ENCODE measurements at regions not wholly inside any gene's neighbourhood (a gene's known extent, or its start where the extent isn't known, plus 50 kb on each side); places are given as distances from the start of the nearest gene placed in this dataset.

DNA sequence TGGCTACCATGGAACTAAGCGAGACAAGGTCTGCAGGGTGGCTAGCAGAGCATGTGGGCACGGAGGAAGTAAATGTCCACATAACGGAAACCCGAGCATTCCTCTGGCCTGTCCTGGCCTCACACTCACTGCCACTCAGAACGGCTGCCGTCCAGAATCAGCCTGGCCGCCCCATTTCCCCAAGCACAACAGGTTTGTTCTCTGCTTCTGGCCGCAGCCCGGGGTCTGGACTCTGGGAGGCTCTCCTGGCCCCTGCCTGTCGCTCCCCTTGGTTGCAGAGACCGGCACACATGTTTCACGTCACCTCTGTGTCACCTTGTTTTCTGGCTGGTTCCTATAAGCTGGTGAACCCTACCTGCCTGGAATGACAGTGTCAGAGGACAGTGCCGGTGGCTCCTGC, 69.3 kb downstream of the GLI2 start:
- H3K27ac ChIP-seq (ENCODE audit: low read depth, low read length) = no peak overlapping the region

DNA sequence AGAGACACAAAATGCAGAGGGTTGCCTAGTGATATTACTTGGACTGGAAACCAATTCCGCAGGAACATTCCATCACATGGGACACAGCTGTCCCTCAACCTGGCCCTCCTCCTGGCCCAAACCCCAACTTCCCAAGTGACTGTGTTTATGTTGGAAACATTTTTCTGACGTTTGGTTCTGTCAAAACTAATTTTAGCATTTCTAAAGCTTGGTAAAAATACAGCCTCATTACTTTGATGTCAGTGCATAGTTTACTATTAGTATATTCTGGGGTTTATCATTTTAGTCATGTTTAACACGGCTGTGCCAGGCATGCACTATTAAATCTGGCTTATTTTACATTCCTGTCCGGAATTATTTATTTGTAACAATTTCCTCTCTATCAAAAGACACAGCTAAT, 69.9 kb downstream of the GLI2 start:
- H3K27ac ChIP-seq (ENCODE audit: low read depth, low read length) = no peak overlapping the region
- WGBS, 3 donors = 67 to 75% (median 72%) methylated on average over 4 of the region's 4 CpGs

More for the DNA sequence above, 69.3 kb downstream of the GLI2 start:
- WGBS, 3 donors = 90 to 94% (median 93%) methylated on average over 12 to 13 of the region's 13 CpGs

DNA sequence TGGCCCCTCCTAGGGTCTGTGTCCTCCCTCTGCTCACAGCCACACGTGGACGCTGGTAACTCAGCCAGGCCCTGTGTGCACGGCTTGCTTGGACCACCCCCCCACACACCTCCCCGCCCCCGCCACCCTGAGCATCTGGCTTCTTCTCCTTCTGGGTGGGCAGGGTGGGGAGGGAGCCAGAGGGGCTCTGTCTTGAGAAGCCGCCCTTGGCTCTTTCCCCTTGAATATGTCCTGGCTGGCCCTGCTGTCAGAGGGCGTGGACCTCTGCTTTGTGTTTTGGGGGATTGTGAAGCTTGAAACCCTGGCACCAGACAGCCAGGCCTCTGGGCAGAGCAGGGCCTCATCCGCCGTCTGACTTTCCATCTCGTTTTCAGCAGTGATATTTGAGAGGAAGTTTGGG, 72.1 kb downstream of the GLI2 start:
- 82 to 85% (median 83%) methylated on average over 10 of the region's 10 CpGs for WGBS, 3 donors
- H3K27ac ChIP-seq (ENCODE audit: low read depth, low read length) = no peak overlapping the region

DNA sequence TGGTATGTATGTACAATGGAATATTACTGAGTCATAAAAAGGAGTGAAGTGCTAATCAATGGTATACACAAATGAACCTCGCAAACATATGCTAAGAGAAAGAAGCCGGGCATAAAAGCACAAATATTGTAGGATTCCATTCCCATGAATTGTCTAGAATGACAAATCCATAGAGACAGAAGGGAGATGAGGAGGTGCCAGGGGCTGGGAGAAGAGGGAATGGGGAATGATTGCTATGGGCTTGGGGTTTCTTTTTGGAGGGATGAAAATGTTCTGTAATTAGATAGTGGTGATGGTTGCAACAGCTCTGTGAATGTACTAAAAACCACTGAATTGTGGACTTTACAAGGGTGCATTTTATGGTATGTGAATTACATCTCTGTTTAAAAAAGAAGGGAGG, 73.5 kb downstream of the GLI2 start:
- 95 to 99% (median 96%) methylated on average over 2 of the region's 2 CpGs for WGBS, 3 donors

DNA sequence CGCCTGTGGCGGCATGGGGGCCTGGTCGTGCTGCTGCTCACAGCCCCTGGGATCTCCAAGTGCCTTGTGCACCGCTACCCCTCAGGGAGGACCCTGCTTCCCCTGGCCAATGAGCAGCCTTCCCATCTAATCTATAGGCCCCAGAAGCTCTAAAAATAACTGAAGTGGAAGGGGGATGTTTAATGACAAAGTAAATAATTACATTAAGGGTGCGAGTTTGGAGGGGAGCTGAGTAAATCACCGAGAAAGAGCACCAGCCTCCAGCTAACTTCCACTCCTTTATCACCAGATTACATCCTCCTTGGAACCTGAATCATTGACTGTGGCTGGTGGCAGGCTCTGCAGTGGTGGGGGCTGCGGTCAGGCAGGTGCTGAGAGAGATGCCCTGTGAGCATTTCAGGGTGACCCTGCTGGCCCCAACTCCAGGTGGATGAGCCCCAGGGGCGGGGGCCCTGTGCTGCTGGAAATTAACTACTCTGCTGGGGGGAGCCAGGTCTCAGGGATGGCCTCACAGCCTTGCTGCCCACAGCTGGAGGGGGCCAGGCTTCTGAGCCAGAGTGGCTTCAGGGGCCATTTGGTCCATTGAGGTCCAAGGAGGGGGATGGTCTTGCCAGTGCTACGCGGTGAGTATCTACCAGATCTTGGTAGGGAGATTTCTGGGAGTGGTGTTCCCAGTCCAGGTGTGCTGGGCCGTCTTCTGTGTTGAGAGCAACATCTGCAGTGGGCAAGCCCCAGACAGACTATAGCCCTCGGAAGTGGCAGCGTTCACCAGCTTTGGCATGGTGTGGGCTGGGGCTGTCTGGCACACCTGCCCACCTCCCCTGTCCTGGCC, 74.2 kb downstream of the GLI2 start:
- no peak overlapping the region for H3K27ac ChIP-seq (ENCODE audit: low read depth, low read length)
- 58 to 72% (median 65%) methylated on average over 13 of the region's 13 CpGs for WGBS, 3 donors

More for the DNA sequence above, 73.5 kb downstream of the GLI2 start:
- H3K27ac ChIP-seq (ENCODE audit: low read depth, low read length) = no peak overlapping the region

DNA sequence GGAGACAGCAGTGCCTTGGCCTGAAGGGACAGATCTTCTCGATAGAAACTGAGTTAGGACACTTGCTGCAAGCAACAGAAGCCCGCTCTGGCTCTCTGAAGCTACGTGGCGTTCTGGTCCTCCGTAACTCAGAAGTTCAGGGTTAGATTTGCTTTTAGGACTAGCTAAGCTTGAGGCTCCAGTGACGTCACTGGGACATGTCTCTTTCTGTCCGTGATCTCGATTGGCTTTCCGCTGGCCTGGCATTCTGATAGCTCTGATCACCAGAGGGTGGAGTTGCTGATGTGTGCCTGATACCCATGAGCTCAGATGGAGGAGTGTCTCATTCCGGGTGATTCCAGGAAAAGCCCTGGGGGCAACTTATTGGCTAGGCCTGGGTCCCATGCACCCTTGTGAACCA, 75.0 kb downstream of the GLI2 start:
- H3K27ac ChIP-seq (ENCODE audit: low read depth, low read length) = no peak overlapping the region
- 91 to 94% (median 92%) methylated on average over 10 of the region's 10 CpGs for WGBS, 3 donors

DNA sequence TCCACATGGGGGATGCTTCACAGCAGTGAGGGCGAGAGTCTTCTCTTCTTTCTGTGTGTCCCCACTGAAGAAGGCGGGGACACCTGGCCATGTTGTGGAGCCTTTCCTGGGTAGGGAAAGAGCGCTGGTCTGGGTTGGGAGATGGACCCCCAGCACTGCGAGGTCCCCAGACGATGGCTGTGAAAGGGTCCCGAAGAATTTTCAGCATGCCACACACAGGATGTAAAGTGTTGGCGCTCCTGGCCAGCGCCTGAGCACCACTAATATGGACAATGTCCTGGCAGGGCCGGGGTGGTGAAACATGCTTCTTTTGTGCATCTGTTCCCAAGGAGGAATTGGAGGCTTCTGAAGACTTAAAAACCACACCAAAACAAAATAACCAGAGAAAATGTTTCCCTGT, 77.2 kb downstream of the GLI2 start:
- 93 to 97% (median 94%) methylated on average over 9 of the region's 9 CpGs for WGBS, 3 donors
- no peak overlapping the region for H3K27ac ChIP-seq (ENCODE audit: low read depth, low read length)

DNA sequence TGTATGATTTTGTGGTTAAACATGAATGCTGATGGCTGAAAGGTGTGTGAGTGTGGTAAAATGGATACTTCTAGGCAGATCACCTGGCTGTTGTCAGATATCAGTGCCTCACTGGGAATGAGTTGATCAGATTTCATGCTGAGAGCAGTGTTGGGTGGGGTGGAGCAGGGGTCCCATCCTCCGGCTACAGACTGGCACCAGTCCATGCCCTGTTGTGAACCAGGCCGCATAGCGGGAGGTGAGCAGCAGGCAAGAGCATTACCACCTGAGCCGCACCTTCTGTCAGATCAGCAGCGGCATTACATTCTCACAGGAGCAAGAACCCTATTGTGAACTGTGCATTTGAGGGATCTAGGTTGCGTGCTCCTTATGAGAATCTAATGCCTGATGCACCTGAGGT, 78.7 kb downstream of the GLI2 start:
- no peak overlapping the region for H3K27ac ChIP-seq (ENCODE audit: low read depth, low read length)
- WGBS, 3 donors = 90 to 97% (median 96%) methylated on average over 6 of the region's 6 CpGs

DNA sequence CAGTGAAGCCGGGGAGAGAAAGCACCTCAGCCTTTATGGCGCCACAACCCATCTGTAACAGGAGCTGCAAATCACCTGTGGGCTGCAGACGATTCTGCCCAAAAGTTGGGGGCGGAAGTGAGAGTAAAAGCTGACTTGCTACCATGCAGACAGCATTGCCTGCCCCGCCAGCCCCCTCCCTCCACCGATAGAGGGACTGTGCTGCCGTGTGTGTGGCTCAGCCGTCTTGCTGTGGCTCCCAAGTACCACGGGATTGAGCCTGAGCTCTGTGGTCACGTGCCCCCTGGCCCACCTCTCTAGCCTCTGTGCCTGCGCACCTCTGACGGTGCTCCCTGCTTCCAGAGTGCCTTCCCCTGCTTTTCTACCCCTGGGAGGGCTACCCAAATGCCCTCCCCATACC, 79.6 kb downstream of the GLI2 start:
- no peak overlapping the region for H3K27ac ChIP-seq (ENCODE audit: low read depth, low read length)
- 81 to 88% (median 81%) methylated on average over 12 of the region's 12 CpGs for WGBS, 3 donors

DNA sequence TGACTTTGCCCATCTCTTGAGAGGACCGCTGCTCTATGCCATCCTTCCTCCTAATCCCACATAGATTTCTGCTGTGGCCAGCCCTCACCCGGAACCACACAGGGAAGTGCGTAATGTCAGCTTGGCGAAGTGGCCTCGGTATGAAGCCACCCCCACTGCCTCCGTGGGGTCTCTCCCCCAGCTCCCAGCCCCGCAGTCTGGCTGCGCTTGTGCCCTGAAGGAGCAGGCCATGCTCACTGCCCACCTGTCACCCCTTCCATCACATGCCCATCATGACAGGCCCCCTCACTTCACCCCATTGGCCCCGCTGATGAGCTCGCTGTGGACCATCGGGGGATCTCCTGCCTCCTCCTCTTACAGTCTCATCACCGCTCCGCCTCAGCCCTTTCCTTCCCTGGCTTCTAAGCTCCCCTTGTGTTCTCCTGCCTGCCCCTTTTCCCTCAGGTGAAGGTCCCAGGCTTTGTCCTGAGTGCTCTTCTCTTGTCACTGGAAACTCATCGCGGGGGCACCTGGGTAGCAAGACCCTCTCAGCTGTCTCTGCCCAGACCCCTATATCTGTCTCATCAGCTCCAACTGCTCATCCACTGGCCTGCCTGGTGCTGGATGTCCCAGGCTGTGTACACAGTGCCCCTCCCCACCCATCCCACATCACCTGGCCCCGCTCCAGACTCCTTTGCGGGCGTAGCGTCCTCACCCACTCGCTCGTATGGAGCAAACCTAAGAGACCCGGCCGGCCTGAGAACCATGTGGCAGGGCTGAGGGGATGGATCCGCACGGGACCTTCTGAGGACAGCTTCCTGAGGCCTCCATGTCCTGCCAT, 81.7 kb downstream of the GLI2 start:
- WGBS, 3 donors = 94 to 96% (median 94%) methylated on average over 25 of the region's 25 CpGs
- H3K27ac ChIP-seq (ENCODE audit: low read depth, low read length) = no peak overlapping the region

DNA sequence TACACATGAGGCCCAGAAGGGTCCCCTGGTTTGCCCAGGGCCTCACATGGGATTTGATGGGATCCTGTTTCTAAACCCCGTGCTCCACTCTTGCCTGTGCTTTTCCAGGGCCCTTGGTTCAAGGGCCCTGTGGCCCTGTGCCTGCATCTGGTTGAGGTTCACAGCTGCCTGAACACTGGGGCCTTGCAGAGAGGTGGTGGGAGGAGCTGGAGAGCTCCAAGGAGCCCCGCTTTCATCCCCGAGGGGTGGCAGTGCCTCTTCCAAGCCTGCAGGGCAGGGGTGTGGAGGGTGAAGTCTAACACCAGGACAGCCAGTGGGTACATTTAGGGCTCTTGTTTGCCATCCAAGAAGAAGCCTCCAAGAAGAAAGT, 82.3 kb downstream of the GLI2 start:
- 91 to 94% (median 93%) methylated on average over 3 of the region's 3 CpGs for whole genome bisulfite sequencing, 3 donors
- H3K27ac ChIP-seq (ENCODE audit: low read depth, low read length) = no peak overlapping the region

DNA sequence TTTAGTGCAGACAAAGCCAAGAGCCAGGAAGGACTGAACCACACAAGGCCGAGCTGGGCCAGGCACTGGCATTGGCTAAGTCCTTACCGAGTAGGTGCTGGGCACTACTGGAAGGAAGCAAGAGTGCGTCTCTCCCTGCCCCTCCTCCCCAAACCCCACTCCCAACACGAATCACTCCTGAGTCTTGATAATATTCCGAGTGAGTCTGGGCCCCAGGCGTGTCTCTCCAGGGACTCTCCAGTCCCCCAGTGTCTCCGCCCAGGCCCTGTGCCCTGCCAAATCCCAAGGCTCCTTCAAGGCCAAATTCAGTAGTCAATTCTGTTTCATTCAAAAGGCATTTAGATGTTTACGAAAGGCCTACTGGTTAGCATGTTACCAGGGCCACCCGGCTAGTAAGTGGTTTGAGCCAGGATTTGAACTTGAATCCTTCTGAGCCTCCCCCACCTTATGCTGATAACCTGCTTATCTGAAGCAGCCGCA, 82.8 kb downstream of the GLI2 start:
- 51 to 74% (median 70%) methylated on average over 10 of the region's 10 CpGs for WGBS, 3 donors
- H3K27ac ChIP-seq (ENCODE audit: low read depth, low read length) = no peak overlapping the region

DNA sequence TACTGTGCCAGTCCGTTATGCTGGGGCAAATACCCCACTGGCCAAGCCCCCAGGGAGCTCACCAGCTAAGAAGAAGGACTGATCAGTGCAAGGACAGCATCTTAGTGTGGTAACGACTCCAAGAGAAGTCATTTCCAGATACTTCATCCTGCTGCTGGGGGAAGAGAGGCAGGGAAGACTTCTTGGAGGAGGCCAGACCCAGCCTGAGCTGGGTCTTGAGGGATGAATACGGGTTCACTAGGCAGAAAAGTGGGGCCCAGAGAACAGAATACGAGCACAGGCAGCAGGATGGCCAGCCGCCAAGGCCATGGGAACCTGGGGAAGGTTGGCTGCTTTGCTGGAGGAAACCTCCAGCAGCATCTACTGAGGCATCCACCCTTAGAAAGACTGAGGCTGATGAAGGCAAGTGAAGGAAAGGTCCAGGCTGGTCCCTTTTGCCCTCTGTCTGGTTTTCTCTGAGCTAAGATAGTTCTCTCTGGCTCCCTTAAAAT, 84.1 kb downstream of the GLI2 start:
- H3K27ac ChIP-seq (ENCODE audit: low read depth, low read length) = no peak overlapping the region
- 76 to 80% (median 79%) methylated on average over 5 of the region's 5 CpGs for WGBS, 3 donors

DNA sequence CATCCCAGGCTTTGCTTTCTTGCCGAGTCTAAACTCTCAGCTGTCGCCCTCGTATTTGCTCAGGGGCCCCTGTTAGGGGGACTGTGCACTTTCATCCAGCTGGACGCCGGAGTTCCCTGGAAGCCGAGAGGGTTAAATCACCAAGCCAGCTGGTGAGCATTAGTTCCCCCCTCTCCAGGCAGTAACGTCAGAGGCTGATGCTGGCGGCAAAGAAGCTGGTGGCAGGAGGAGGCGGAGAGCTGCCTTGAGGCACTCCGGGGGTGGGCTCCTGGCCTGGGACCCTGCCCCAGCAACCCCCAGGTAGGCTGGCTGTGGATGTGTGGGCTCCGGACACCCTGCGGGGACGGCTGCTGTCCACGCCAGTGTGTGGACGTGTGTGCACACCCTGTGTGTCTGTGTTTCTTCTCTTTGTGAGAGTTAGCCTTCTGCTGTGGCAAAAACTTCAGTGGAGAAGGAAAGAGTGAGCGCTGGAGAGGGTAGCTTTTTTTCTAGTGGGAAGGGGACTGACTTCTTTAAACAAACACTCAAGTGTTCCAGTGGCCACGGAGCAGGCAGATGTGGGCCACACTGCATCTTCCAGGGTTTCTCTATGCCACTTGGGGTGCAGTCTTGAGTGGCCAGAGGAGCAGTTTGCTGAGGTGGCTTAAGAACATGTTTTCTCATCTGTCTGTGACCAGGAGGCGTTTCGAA, 84.7 kb downstream of the GLI2 start:
- 37 to 55% (median 43%) methylated on average over 19 of the region's 19 CpGs for WGBS, 3 donors
- no peak overlapping the region for H3K27ac ChIP-seq (ENCODE audit: low read depth, low read length)

DNA sequence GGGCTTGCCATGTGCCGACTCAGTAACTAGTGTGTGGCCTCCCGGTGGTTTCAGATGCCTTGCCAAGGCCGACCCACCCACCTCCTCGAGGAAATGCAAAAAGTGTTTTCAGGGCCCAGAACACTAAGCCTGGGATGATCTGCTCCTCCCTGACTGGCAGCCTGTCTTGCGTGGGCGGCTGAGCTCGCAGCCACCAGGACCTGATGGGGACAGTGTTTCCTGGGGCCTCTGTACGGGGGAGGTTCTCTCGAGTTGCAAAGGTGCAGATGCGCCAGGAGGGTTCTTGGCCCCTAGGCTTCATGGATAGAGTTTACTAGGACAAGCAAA, 85.2 kb downstream of the GLI2 start:
- 46 to 59% (median 53%) methylated on average over 10 of the region's 10 CpGs for WGBS, 3 donors
- no peak overlapping the region for H3K27ac ChIP-seq (ENCODE audit: low read depth, low read length)

DNA sequence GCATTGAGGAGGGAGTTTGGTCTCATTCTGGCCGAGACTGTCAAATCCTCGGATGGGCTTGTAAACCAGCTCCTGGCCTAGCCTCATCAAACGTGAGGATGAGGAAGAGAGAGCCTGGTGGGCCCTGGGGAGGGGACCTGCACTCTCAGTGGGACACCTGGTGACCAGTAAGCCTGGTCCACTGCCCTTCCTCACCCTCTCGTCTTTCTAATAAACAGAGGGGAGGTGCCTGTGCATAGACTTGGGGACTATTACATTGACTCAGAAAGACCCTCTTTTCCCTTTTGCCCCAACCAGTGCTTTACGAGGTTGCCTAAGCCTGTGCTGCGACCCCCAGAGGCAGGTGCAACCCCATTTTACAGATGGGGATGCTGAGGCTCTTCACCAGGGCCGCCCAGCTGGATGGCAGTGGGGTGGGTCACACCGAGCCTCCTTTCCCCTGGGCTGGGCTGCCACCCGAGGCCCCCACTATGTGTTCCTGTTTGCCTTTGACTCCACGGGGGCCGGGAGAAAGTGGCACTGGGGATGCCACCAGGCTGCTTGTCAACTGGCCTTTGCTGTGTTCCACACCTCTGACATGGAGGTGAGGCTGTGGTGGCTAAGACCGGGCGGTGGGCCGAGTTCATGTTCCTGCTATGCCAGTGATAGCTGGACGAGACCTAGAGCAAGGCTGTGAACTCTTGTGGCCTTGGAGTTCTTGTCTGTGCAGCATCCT, 85.9 kb downstream of the GLI2 start:
- 88 to 92% (median 90%) methylated on average over 15 of the region's 15 CpGs for WGBS, 3 donors
- no peak overlapping the region for H3K27ac ChIP-seq (ENCODE audit: low read depth, low read length)

DNA sequence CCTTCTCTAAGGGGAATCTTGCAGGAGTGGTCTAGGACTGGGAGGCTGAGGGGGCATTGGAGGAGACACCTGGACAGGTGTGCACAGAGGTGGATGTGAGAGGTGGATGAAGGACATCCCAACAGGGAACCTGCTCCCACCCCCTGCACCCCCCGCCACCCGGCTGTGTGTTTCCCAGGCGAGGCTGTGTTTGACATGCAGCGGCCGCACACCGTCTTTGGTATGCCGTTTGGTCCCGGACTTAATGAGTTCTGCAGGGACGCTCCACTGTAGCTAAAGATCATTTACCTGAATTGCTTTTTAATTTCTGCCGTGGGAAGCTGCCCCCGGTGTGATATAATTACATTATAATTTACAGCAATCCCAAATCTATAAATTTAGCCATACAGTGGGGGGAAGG, 87.3 kb downstream of the GLI2 start:
- WGBS, 3 donors = 58 to 92% (median 90%) methylated on average over 11 of the region's 11 CpGs
- no peak overlapping the region for H3K27ac ChIP-seq (ENCODE audit: low read depth, low read length)

DNA sequence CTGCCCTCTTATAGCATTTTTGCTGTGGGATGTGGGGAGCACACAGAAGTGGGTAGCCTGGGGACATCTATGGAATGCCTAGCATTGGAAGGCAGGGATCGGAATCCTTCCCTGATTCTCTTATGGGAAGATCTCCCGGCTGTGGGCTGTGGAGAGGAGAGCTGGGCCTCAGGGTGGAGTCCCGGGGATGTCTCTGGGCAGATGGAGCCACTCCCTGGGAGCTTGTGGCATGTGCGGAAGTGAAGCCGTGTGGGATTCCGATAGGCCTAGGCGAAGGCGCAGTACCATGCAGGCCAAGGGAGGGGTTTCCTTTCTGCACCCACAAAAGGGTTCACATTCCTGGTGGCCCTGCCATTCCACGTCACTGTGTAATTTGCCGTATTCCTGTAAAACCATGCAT, 87.9 kb downstream of the GLI2 start:
- WGBS, 3 donors = 91 to 93% (median 93%) methylated on average over 10 of the region's 10 CpGs
- no peak overlapping the region for H3K27ac ChIP-seq (ENCODE audit: low read depth, low read length)

All from adipose tissue (tissue), 3 donors.